GM21825 (cell line): ENCODE measurements at regions not wholly inside any gene's neighbourhood (a gene's known extent, or its start where the extent isn't known, plus 50 kb on each side); places are given as distances from the start of the nearest gene placed in this dataset.
"Not testable (repeated sequence)": the region's sequence is repeated elsewhere in the genome, so short reads cannot be mapped to it uniquely, and the experiment has no call there.

Experiments used
- ATAC-seq: cut with Tn5 transposase; IDR thresholded peaks from one replicate; pipeline ENCODE4 v1.9.1; 2021; ENCODE audit warnings: mild to moderate bottlenecking, moderate library complexity; ENCODE audit not compliant: unreplicated experiment

DNA sequence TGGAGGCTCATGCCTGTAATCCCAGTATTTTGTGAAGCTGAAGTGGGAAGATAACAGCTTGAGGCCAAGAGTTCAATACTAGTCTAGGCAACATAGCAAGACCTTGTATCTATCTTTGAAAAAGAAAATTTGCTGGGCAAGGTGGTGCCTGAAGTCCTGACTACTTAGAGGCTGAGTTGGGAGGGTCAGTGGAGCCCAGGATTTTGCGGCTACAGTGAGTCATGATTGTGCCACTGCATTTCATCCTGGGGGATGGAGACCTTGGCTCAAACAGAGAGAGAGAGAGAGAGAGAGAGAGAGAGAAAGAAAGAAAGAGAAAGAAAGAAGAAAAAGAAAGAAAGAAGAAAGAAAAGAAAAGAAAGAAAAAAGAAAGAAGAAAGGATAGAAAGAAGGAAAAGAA lies 1872.3 kb upstream of the PCDH20 start:
- no peak for ATAC-seq

DNA sequence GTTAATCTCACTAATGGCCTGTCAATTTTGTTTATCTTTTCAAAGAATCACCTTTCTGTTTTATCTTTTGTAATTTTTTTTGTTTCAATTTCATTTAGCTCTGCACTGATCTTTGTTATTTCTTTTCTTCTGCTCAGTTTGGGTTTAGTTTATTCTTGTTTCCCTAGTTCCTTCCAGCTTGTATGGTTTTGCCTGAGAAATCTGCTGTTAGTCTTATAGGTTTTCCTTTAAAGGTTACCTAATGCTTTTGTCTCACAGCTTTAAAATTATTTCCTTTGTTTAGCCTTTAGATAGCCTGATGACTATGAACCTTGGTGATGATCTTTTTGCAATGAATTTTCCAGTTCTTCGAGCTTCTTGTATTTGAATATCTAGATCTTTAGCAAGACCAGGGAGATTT lies 1869.8 kb upstream of the PCDH20 start:
- no peak for ATAC-seq

DNA sequence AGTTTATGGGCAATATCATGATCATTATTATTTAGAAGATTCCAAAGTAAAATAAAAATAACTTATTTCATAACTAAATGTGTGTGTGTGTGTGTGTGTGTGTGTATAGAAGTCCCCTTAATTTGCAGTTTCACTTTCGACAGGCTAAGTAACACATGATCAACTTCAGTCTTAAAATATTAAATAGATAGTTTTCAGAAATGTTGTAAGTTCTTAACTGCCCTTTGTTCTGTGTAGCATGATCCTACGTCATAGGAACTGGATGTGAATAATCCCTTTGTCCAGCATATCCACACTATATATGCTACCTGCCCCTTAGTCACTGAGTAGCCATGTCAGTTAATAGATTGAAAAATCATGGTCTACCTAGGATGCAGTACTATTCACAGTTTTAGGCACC lies 1863.5 kb upstream of the PCDH20 start:
- no peak for ATAC-seq

DNA sequence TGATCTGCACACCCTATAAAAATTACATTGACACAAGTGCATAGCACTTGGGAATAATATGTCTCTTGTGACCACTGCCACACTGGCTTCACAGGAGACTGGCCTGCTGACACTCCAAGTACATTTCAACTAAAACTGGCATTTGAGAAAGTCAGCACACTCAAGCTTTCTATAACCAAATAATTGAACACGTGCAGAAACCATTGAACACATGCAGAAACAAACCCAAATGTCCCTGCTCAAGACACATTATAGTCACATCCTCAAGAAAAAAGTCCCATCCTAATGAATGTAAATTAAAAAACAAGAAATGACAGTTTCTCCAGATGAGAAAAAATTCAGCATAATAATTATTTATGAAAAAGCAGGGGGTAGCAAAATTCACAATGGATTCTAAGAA lies 1859.1 kb upstream of the PCDH20 start:
- no peak for ATAC-seq

DNA sequence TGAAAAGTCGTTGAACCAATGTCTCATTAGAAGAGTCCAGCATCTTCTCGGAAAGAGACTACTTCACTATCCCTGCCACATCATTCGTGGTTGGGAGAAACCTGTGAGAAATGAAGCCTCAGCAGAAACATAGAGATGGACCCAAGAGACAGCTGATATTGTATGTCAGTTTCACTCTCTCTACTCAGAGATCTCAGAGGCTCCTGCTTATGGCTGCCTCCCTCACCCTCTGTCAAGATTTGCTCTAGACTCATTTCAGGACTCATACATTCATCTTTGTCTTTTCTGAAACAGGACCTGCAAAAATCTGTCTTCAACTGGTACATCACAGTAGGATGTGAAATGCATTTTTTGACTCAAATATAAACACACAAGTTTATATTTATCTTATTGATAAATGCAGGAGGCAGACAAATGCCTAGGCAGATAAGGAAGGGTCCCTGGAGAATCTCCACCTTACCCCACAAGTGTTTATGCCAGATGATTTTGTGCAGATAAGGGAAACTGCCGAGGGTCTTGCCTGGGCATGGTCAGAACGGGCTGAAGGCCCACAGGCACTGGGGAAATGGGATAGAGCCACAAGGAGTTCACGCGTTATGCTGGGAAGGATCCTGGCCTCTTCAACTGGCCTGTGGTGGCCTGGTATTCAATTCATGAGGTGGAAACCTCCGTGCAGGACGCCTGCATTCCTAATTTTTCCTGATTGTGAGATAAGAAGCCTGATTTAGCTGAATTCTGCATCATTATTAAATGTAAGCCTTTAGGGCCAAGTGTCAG lies 1834.0 kb upstream of the PCDH20 start:
- ATAC-seq, result no peak

DNA sequence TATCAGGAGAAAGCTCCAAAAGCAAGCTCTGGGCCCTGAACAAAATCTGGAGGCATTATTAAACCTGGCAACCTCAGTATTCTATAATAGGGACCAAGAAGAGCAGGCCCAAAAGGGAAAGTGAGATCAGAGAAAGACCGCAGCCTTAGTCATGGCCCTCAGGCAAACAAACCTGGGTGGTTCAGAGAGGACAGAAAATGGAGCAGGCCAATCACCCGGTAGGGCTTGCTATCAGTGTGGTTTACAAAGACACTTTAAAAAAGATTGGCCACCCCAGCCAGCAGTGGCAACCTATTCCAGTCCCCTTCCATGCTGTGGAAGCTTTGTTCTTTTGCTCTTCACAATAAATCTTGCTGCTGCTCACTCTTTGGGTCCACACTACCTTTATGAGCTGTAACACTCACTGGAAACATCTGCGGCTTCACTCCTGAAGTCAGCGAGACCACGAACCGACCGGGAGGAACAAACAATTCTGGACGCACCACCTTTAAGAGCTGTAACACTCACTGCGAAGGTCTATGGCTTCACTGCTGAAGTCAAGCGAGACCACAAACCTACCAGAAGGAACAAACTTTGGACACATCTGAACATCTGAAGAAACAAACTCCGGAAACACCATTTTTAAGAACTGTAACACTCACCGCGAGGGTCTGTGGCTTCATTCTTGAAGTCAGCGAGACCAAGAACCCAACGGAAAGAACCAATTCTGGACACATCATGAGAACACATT lies 1821.2 kb upstream of the PCDH20 start:
- ATAC-seq, result not testable (repeated sequence)

DNA sequence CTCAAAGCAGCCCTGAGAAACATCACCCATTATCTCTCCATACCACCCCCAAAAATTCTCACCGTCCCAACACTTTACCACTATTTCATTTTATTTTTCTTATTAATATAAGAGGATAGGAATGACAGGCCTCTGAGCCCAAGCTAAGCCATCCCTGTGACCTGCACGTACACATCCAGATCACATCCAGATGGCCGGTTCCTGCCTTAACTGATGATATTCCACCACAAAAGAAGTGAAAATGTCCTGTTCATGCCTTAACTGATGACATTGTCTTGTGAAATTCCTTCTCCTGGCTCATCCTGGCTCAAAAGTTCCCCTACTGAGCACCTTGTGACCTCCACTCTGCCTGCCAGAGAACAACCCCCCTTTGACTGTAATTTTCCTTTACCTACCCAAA lies 1802.9 kb upstream of the PCDH20 start:
- ATAC-seq, result not testable (repeated sequence)

DNA sequence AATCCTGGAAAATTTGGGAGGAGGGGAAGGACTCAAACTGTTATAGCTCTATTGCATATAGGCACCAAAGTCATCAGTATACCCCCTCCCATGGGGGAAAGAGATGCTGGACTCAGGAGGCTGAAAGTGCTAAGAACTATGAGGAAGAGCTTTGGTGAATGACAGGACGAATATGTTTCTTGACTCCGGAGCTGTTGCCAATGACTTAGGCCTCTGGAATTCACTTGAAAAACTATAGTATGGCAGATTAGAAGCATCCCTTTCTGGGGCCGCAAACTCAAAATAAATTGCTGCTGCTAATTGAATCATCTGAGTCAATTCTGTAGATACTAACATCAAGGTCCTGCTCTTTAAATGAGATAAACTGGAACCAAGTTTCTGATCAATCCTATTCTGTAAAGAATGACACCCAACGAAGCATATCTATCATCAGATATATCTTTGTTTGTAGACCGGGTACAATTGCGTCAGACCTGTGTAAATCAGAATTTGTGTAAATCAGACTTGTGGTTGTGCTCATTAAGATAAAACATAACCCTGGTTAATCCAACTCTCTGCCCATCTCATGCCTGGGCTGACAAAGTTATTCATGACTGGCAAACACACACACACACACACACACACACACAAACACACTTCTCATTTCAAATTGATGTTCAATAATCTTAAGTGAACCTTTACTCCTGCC lies 1793.8 kb upstream of the PCDH20 start:
- no peak for ATAC-seq

DNA sequence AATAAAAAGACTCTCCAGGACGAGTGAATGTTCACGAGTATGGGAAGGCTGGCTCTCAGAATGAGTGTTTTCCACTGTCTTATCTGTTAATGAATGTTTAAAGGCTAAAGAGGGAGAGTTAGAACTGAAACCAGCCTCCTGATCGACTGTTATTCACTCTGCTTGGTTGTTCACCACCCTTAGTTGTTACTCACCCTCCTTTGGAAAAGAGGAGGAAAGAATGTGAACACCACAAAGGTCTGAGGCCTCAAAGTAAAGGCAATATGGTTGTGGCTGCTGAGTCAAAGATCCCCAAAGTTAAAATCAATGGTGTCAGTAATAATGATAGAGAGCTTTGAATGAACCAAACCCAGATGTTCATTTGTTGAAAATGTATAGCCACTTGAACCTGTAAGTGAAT lies 1793.2 kb upstream of the PCDH20 start:
- no peak for ATAC-seq

DNA sequence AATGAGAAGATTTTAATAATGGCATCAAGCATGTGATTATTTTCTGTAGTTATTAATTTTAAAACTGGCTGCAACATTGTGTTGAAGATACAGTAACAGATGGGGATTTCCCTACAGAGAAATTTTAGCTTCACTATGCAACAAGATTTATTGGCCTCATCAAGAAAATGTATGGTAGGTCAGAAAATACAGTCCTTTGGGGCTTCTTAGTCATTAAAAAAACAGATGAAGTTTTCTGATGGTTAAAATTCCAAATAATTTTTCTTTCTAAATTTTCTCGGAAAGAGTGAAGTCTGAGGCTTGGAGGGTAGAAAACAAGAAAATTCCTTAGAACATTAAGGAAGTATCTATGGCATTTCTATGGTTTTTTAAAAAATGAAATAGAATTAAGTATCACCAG lies 1790.8 kb upstream of the PCDH20 start:
- no peak for ATAC-seq

DNA sequence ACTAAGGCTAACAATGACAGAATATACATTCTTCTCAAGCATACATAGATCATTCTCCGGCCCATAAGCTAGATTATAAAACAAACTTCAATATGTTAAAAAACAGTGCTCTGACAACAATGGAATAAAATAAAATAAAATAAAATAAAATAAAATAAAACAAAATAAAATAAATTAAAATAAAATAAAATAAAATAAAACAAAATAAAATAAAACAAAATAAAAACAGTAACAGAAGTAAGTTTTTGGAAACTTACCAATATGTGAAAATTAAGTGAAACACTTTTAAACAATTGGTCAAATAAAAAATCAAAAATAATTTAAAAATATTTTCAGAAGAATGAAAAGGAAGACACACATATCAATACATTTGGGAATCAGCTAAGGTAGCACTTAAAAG lies 1785.8 kb upstream of the PCDH20 start:
- no peak for ATAC-seq

DNA sequence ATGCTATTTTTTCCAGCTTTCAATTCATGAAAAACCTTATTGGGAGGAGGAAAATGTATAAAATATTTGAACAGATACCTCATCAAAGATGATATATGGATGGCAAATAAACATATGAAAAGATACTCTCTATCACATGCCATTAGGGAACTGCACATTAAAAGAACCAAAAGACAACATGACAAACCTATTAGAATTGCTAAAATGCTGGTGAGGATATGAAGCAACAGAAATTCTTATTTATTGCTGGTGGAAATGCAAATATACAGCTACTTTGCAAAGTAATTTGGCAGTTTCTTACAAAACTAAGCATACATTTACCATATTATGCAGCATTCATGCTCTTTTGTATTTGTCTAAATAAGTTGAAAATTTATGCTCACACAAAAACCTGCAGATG lies 1783.9 kb upstream of the PCDH20 start:
- ATAC-seq, result no peak

DNA sequence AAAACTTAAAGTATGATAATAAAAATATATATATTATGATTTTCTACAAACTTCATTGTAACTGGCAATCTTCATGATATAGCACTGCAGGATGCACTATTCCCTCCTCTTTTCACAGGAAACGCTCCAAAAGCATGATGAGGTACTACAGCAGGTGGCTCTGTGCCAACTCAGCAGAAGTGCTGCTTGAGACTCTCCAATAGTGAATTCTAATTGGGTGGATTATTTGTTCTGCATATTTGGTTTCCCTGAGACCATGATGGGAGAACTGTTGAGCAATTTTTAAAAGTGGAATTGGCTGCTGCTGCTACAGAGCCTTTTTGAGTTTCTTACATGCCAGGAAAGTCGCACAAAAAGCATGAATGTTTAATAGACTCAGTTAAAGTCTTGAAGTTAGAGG lies 1782.4 kb upstream of the PCDH20 start:
- ATAC-seq, result no peak

DNA sequence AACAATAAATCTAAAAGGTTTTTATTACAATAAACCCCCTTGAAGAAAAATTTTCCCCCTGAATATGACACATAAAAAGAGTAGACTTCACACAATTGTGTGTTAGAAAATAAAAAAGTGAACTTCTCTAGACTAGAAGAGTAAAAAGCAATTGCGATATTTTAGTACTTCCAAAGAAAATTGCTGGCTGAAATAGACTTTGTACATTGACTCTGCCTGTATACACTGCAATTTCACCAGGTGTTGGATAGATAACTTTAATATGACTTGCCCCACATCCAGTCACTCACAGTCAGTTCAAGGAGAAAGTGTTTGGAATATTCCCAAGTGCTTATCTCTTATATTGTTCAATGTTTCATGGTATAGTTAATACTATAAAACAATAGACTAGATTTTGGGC lies 1780.1 kb upstream of the PCDH20 start:
- no peak for ATAC-seq

DNA sequence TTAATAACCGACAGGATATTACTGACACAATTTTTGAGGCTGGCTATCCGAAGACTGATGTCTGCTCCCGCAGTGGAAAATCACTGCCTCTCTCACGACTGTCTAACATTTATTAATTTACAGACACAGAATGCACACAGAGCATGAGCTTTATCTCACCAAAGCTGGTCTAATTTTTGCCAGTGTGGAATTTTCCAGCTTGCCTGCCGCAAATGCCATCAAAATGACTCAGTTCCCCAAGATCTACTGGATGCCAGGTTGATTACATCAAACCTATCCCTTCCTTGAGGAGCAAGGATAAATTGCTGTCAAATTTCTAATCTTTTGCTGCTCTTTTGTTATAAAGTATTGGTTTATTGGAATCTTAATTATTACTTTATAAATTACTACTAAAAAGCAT lies 1775.1 kb upstream of the PCDH20 start:
- no peak for ATAC-seq

DNA sequence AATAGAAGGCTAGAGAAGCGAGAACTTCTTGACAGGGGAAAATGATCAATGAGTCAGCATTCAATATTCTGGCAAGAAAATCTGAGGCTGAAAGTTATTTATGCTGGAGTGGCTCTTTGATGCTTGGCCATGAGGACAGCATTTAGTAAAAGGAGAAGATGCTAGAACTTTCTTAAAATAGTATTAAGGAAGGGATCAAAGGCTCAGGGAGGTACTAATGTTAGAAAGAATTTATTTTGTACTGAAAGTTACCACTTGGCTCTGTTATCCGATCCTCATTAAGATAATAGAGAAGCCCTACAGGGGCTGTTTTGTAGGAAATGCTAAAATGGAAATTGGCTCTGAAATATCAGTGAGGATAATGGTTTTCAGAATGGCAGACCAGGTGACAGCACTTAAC lies 1774.6 kb upstream of the PCDH20 start:
- ATAC-seq, result no peak

DNA sequence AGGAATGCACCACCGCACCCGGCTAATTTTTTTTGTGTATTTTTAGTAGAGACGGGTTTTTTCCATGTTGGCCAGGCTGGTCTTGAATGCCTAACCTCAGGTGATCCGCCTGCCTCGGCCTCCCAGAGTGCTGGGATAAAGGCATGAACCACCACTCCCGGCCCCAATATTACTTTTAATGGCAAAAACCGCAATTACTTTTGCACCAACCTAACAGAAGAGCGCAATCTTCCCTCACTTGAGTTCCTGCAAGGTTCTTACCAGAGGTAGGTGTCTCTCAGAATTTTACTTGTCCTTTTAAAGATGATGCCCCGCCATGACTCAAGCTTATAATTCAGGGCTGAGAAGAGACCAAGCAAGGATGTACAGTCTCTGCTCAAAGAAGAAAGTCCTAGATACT lies 1774.1 kb upstream of the PCDH20 start:
- no peak for ATAC-seq

DNA sequence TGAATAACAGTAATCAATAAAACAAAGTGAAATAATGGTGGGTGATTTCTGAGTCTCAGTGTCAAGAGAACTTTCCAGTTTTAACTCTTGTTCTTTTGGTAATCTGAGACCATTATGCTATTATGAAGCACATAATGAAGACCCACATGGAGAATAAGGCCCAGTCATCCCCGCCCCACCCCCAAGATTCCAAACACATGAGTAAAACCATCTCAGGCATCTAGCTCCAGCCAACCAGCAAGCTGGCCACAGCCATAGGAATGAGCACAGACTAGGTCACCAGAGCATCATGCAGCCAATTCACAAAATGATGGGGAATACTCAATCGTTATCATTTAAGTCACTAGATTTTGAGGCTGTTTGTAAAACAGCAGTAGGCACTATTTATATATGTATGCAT lies 1769.0 kb upstream of the PCDH20 start:
- ATAC-seq, result no peak

DNA sequence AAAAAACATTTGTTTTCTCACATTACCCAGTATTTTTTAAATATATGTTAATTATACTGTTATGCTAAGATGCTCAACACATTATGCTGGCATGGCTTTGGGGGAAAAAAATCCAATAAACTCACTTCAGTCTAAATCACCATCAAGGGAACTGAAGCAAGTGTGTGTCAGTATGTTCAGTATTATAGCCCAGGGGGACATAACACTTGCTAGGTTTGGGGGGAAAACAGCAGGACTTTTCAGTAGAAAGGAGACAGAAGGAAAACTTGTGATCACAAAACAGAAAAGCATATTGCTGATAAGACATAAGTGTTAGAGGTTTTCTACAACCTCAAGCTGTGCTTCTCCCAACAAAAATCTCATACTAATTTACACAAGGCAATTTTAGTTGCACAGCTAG lies 1759.9 kb upstream of the PCDH20 start:
- ATAC-seq, result no peak

DNA sequence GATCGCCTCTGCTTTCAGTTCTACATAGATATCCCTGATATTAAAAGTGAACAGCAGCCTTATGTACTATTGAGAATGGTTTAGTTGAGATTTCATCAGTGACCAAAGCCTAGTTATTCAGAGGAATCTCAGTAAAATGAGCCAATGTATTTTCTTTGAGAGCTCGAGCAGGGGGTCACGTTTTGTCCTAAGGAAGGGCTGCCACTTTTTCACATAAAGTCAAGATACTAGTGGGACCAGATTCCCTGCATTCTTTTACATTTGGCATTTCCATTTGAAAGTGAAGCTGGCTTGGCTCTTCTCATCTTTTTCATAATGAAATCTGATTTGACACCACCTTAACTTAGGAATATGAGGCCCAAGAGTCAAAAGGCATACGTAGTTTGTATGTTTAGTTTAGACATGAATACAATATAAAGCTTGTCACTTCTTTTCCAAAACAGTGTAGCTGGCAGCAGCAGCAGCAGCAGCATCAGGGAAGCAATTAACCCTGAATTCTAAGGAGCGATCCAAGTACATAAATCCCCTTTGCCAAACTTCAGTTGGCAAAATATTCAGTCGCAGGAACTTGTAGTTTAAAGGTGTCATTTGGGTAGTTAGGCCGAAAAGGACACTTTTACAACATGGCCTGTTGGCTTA lies 1752.2 kb upstream of the PCDH20 start:
- no peak for ATAC-seq

DNA sequence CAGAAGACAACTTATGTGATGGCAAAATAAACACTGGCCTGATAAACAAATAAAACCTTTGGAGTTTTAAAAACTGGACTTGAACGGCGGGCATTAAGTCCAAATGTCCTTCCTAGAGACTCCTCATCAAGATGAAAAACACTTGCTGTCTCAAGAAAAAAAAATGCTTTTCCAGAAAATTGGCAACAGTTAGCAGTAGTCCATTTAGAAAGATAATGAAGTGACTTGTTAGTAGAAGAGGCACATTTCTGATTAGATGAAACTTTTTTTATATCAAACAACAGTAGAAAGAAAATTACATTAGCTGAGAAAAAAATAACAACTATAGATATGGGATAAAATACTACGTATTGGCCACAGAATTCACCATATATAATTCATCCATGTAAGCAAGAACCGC lies 1750.7 kb upstream of the PCDH20 start:
- no peak for ATAC-seq

DNA sequence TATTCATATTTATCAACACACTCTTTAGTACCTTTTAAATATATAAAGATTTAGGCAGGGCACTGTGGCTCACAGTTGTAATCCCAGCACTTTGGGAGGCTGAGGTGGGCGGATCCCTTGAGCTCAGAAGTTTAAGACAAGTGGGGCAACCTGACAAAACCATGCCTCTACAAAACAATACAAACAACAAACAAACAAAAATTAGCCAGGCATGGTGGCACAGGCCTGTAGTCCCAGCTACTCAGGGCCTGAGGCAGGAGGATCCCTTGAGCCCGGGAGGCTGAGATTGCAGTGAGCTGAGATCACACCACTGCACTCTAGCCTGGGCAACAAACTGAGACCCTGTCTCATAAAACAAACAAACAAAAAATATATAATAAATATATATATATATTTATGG lies 1748.3 kb upstream of the PCDH20 start:
- ATAC-seq, result no peak
